B cell (primary cell): ENCODE measurements at regions not wholly inside any gene's neighbourhood (a gene's known extent, or its start where the extent isn't known, plus 50 kb on each side); places are given as distances from the start of the nearest gene placed in this dataset.
"Not testable (repeated sequence)": the region's sequence is repeated elsewhere in the genome, so short reads cannot be mapped to it uniquely, and the experiment has no call there.

Experiments
- CTCF ChIP-seq: fragments of 200-600 bp; IDR thresholded peaks from one replicate; pipeline ENCODE4 v1.8.0; 2022; ENCODE audit warnings: antibody characterized with exemption, mild to moderate bottlenecking
- EZH2 ChIP-seq: IDR thresholded peaks from 2 replicates; pipeline ENCODE4 v1.6.1; 2012; ENCODE audit warnings: borderline replicate concordance, low read depth, mild to moderate bottlenecking, moderate library complexity, low read length; ENCODE audit not compliant: insufficient read depth, poor library complexity, severe bottlenecking

- not testable (repeated sequence) for TF ChIP-seq CTCF, EZH2
Observed at GRCh38 chr20:2227285-2227684, 68.5 kb upstream of the TGM3 start.
